ENCODE measurements at regions not wholly inside any gene's neighbourhood (a gene's known extent, or its start where the extent isn't known, plus 50 kb on each side); places are given as distances from the start of the nearest gene placed in this dataset.
"Not testable (repeated sequence)": the region's sequence is repeated elsewhere in the genome, so short reads cannot be mapped to it uniquely, and the experiment has no call there.

DNA sequence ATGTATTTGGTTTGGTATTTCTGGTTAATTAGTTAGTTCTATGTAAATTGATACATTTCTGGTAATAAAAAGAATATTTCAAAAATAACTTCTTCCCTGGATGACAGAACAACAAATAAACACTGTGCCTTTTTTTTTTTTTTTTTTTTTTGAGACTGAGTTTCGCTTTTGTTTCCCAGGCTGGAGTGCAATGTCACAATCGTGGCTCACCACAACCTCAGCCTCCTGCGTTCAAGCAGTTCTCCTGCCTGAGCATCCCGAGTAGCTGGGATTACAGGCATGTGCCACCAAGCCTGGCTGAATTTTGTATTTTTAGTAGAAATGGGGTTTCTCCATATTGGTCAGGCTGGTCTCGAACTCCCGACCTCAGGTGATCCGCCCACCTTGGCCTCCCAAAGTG lies 64.3 kb upstream of the NFIA start:
- TF ChIP-seq, protein P1, sequence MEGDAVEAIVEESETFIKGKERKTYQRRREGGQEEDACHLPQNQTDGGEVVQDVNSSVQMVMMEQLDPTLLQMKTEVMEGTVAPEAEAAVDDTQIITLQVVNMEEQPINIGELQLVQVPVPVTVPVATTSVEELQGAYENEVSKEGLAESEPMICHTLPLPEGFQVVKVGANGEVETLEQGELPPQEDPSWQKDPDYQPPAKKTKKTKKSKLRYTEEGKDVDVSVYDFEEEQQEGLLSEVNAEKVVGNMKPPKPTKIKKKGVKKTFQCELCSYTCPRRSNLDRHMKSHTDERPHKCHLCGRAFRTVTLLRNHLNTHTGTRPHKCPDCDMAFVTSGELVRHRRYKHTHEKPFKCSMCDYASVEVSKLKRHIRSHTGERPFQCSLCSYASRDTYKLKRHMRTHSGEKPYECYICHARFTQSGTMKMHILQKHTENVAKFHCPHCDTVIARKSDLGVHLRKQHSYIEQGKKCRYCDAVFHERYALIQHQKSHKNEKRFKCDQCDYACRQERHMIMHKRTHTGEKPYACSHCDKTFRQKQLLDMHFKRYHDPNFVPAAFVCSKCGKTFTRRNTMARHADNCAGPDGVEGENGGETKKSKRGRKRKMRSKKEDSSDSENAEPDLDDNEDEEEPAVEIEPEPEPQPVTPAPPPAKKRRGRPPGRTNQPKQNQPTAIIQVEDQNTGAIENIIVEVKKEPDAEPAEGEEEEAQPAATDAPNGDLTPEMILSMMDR (IDR thresholded peaks at IDR 0.05; ENCODE audit: low read depth, low read length), result not testable (repeated sequence)
- not testable (repeated sequence) for TF ChIP-seq EZH2phosphoT487 (IDR thresholded peaks at IDR 0.05; ENCODE audit: low read depth)

Data from OCI-LY3 (cell line).